DND-41 (cell line): ENCODE measurements at regions not wholly inside any gene's neighbourhood (a gene's known extent, or its start where the extent isn't known, plus 50 kb on each side); places are given as distances from the start of the nearest gene placed in this dataset.

Experiments
- ATAC-seq: fragments of 200-7000 bp; cut with Tn5 transposase; 3 replicates; pipeline ENCODE4 v1.9.1; 2021; ENCODE audit warnings: low read depth; ENCODE audit not compliant: insufficient read depth
- DNase-seq: peaks from one replicate; pipeline ENCODE4 v3.0.0-alpha.2; 2020
- H2AFZ ChIP-seq: 2 replicates; pipeline ENCODE4 v1.6.0; 2012; ENCODE audit warnings: low read depth, low read length
- H3K27ac ChIP-seq: 2 replicates; pipeline ENCODE4 v1.5.1; 2012; ENCODE audit warnings: low read length, inconsistent platforms
- H3K27me3 ChIP-seq: fragments of 200-600 bp; sonication (generic); 2 replicates; pipeline ENCODE4 v1.6.0; 2012; ENCODE audit warnings: low read length, mild to moderate bottlenecking, inconsistent platforms; ENCODE audit not compliant: insufficient read depth, poor library complexity
- H3K36me3 ChIP-seq: 2 replicates; pipeline ENCODE4 v1.5.1; 2012; ENCODE audit warnings: low read length, inconsistent platforms; ENCODE audit not compliant: insufficient read depth
- H3K4me1 ChIP-seq: 2 replicates; pipeline ENCODE4 v1.5.1; 2012; ENCODE audit warnings: mild to moderate bottlenecking, low read length; ENCODE audit not compliant: insufficient read depth
- H3K4me2 ChIP-seq: 2 replicates; pipeline ENCODE4 v1.6.0; 2012; ENCODE audit warnings: mild to moderate bottlenecking, moderate library complexity, low read length, inconsistent platforms; ENCODE audit not compliant: insufficient read depth
- H3K4me3 ChIP-seq, 2 experiments: fragments of 200-600 bp in 1 of 2; shearing (Covaris generic) in 1 of 2; 2 replicates each; pipeline ENCODE4 v1.5.1; 2012 to 2016; ENCODE audit warnings: inconsistent platforms in 2 of 2, low read length in 2 of 2, mild to moderate bottlenecking in 2 of 2, low read depth in 1 of 2, moderate library complexity in 1 of 2
- H3K79me2 ChIP-seq: 2 replicates; pipeline ENCODE4 v1.6.0; 2012; ENCODE audit warnings: low read length, inconsistent platforms; ENCODE audit not compliant: insufficient read depth
- H3K9ac ChIP-seq: 2 replicates; pipeline ENCODE4 v1.6.0; 2012; ENCODE audit warnings: low read depth, mild to moderate bottlenecking, inconsistent platforms, low read length, moderate library complexity
- H3K9me3 ChIP-seq: 2 replicates; pipeline ENCODE4 v1.5.1; 2012; ENCODE audit warnings: low read length, moderate library complexity, mild to moderate bottlenecking, inconsistent platforms; ENCODE audit not compliant: insufficient read depth, severe bottlenecking
- H4K20me1 ChIP-seq: 2 replicates; pipeline ENCODE4 v1.6.0; 2012; ENCODE audit warnings: low read length; ENCODE audit not compliant: insufficient read depth
- CTCF ChIP-seq: IDR thresholded peaks from 2 replicates; pipeline ENCODE4 v1.5.1; 2012; ENCODE audit warnings: borderline replicate concordance, low read length, moderate library complexity, mild to moderate bottlenecking; ENCODE audit not compliant: poor library complexity, severe bottlenecking; ENCODE audit errors: extremely low read depth
- EZH2 ChIP-seq: IDR thresholded peaks from 3 replicates; pipeline ENCODE4 v1.6.1; 2012; ENCODE audit warnings: borderline replicate concordance, low read depth, mild to moderate bottlenecking, moderate library complexity, low read length, inconsistent platforms; ENCODE audit not compliant: severe bottlenecking

- no peaks in the 10 kb centered on the region for H3K36me3 ChIP-seq
- H4K20me1 ChIP-seq: no peaks in the 10 kb centered on the region
- H3K79me2 ChIP-seq: no peaks in the 10 kb centered on the region
- no peak overlapping the region for H3K4me3 ChIP-seq
- ATAC-seq (no peak), DNase-seq (no peak)
- no peak overlapping the region for H3K4me2 ChIP-seq
- H3K4me1 ChIP-seq: peaks cover 20% of the 10 kb centered on the region
- TF ChIP-seq EZH2: no peak
- no peak for TF ChIP-seq CTCF
- H3K27ac ChIP-seq: no peak overlapping the region
- no peaks in the 10 kb centered on the region for H3K9me3 ChIP-seq
- H3K27me3 ChIP-seq: no peaks in the 10 kb centered on the region
- no peak overlapping the region for H3K9ac ChIP-seq
- no peak overlapping the region for H2AFZ ChIP-seq
These were observed 89.9 kb downstream of the CD83 start for GRCh38 chr6:14207448-14207847.

- Histone ChIP-seq H3K4me2 (no peak overlapping the region), H3K27me3 (no peaks in the 10 kb centered on the region)
These were observed 91.4 kb downstream of the CD83 start for GRCh38 chr6:14209000-14209399.

GRCh38 chr6:14210077-14210476 lies 92.5 kb downstream of the CD83 start:
- DNase-seq: no peak
- H3K4me1 ChIP-seq: peaks cover 25% of the 10 kb centered on the region
- no peaks in the 10 kb centered on the region for H3K36me3 ChIP-seq
- H3K4me2 ChIP-seq: no peak overlapping the region
- H3K27me3 ChIP-seq: no peaks in the 10 kb centered on the region
- peak overlapping the region; percentile 71; the same call in 1 of the 2 replicates for H2AFZ ChIP-seq
- TF ChIP-seq CTCF (no peak), EZH2 (no peak)
- H3K9me3 ChIP-seq: no peaks in the 10 kb centered on the region
- H4K20me1 ChIP-seq: no peaks in the 10 kb centered on the region
- H3K9ac ChIP-seq: no peak overlapping the region
- no peaks in the 10 kb centered on the region for H3K79me2 ChIP-seq
- H3K27ac ChIP-seq: no peak overlapping the region
- ATAC-seq: no peak
- no peak overlapping the region for H3K4me3 ChIP-seq

More at GRCh38 chr6:14209000-14209399, 91.4 kb downstream of the CD83 start:
- Histone ChIP-seq H3K79me2 (no peaks in the 10 kb centered on the region), H3K36me3 (no peaks in the 10 kb centered on the region), H3K27ac (no peak overlapping the region), H3K4me1 (peaks cover 25% of the 10 kb centered on the region), H3K9me3 (no peaks in the 10 kb centered on the region), H3K4me3 (no peak overlapping the region), H4K20me1 (no peaks in the 10 kb centered on the region), H2AFZ (no peak overlapping the region), H3K9ac (no peak overlapping the region)
- DNase-seq: no peak
- no peak for TF ChIP-seq EZH2
- no peak for TF ChIP-seq CTCF
- ATAC-seq: no peak

- Histone ChIP-seq H2AFZ (peak overlapping the region; percentile 72), H3K4me1 (peaks cover 25% of the 10 kb centered on the region)
- ATAC-seq: peak; percentile 87
These were observed 93.3 kb downstream of the CD83 start for GRCh38 chr6:14210663-14211561.

More at GRCh38 chr6:14210663-14211561, 93.3 kb downstream of the CD83 start:
- no peaks in the 10 kb centered on the region for H3K79me2 ChIP-seq
- peak overlapping the region; percentile 63 for H3K9ac ChIP-seq
- H3K4me3 ChIP-seq: peak overlapping the region; percentile 12 to 62; a peak in 3 of 4 replicates
- peak overlapping the region; percentile 77 for H3K27ac ChIP-seq
- H3K9me3 ChIP-seq: no peaks in the 10 kb centered on the region
- no peaks in the 10 kb centered on the region for H3K36me3 ChIP-seq
- H4K20me1 ChIP-seq: no peaks in the 10 kb centered on the region
- H3K4me2 ChIP-seq: peak overlapping the region; percentile 71
- no peak for TF ChIP-seq EZH2
- peak; percentile 84 for TF ChIP-seq CTCF
- peak; percentile 85 for DNase-seq
- no peaks in the 10 kb centered on the region for H3K27me3 ChIP-seq
